ENCODE measurements at regions not wholly inside any gene's neighbourhood (a gene's known extent, or its start where the extent isn't known, plus 50 kb on each side); places are given as distances from the start of the nearest gene placed in this dataset.

DNA sequence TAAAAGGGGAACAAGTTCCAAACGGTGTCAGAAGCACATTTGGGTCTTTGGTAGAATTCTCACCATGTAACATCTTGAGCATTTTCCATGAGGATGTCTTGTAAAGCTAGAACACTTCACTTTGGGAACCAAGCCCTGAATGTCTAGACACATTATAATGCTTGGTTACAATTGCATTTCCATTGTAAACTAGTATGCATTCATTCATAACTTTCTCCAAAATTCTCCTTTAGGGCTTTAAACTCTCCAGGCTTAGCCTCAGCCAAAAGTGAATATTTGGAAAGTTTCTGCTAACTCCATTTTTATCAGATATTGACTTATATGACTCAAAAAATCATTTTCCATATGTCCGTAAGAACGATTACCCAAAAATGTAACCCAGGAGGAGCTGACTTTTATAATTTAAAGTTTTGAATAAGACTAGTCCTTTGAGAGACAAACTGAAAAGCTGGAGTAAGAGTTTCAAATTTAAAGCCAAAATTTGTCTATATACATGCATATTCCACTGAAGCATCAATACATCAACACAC lies 1170.4 kb downstream of the EFNB2 start:
- no peaks in the 10 kb centered on the region for H3K9me3 ChIP-seq (ENCODE audit: control insufficient read depth in 1 of 2, insufficient read depth in 1 of 2, low read depth in 1 of 2, low read length in 2 of 2)
- H3K4me3 ChIP-seq (replicated peaks in 1 of 2; ENCODE audit: low read depth in 1 of 2, low read length in 2 of 2): no peak overlapping the region
- no peak overlapping the region for H3K27ac ChIP-seq (ENCODE audit: low read depth, low read length)
- H3K4me1 ChIP-seq (ENCODE audit: control insufficient read depth in 1 of 2, insufficient read depth in 2 of 2, low read length in 2 of 2): no peaks in the 10 kb centered on the region
- no TSS peak for BruUV-seq (replicated peaks)
- H3K4me2 ChIP-seq (ENCODE audit: low read length): no peak overlapping the region
- H4K20me1 ChIP-seq (ENCODE audit: insufficient read depth): no peaks in the 10 kb centered on the region
- H3K36me3 ChIP-seq (ENCODE audit: control insufficient read depth in 1 of 2, insufficient read depth in 2 of 2, low read length in 2 of 2): no peaks in the 10 kb centered on the region
- H2AFZ ChIP-seq (ENCODE audit: low read depth, low read length, poor library complexity, severe bottlenecking): no peak overlapping the region
- intact Hi-C loops (cut with micrococcal nuclease): no loop called here
- ChIA-PET CTCF (interaction anchor here (1.5 kb wide), 1 partner anchor 46 kb away, joined by 3 read pairs; no protein-coding TSS in a partner anchor), RAD21 (ENCODE audit: low non-redundant PET in 1 of 2, low total read pairs in 2 of 2, uncharacterized antibody in 2 of 2, unreplicated experiment in 2 of 2) (no interaction called here), POLR2A (no interaction called here)
- ATAC-seq (no peak), DNase-seq (ENCODE audit: low read depth, low spot score) (no peak)
- TF ChIP-seq CBX3 (IDR thresholded peaks at IDR 0.05; ENCODE audit: low read depth) (no peak), RAD21 (IDR thresholded peaks at IDR 0.05; ENCODE audit: low read depth) (no peak), CEBPB (IDR thresholded peaks at IDR 0.05; ENCODE audit: low read depth) (no peak), SIN3A (IDR thresholded peaks at IDR 0.05; ENCODE audit: low read depth) (no peak), TCF7L2 (IDR thresholded peaks at IDR 0.05; ENCODE audit: borderline replicate concordance, extremely low read depth, insufficient read depth, insufficient read length) (no peak)
- TF ChIP-seq, protein P1, sequence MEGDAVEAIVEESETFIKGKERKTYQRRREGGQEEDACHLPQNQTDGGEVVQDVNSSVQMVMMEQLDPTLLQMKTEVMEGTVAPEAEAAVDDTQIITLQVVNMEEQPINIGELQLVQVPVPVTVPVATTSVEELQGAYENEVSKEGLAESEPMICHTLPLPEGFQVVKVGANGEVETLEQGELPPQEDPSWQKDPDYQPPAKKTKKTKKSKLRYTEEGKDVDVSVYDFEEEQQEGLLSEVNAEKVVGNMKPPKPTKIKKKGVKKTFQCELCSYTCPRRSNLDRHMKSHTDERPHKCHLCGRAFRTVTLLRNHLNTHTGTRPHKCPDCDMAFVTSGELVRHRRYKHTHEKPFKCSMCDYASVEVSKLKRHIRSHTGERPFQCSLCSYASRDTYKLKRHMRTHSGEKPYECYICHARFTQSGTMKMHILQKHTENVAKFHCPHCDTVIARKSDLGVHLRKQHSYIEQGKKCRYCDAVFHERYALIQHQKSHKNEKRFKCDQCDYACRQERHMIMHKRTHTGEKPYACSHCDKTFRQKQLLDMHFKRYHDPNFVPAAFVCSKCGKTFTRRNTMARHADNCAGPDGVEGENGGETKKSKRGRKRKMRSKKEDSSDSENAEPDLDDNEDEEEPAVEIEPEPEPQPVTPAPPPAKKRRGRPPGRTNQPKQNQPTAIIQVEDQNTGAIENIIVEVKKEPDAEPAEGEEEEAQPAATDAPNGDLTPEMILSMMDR (IDR thresholded peaks at IDR 0.05 in 2 of 3, conservative IDR thresholded peaks at IDR 0.05 in 1 of 3; ENCODE audit: borderline replicate concordance in 1 of 3, insufficient read depth in 1 of 3, low read depth in 2 of 3, low read length in 2 of 3): no peak
- H3K9ac ChIP-seq (ENCODE audit: low read length): no peak overlapping the region
- H3K9me2 ChIP-seq (ENCODE audit: insufficient read depth): no peaks in the 10 kb centered on the region
- H3K79me2 ChIP-seq (ENCODE audit: insufficient read depth, low read length): no peaks in the 10 kb centered on the region
- H3K27me3 ChIP-seq (ENCODE audit: insufficient read depth, low read length): no peaks in the 10 kb centered on the region

DNA sequence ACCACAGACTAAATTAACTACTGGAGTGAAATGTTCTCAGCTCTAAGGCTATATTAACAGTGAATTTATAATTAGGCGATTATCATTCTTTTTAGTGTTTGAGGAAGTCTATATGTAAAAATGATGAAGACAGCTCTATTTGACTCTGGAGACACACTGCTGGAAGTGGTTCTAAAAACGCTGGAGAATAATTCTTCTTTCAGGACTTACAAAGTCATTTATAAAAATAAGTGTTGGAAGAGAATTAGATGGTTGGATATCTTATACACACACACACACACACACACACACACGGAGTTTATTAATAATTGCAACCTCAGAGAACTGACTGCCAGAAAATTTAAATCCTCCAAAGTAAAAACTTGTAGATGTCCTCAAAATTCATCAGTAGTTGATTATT lies 1171.3 kb downstream of the EFNB2 start:
- Histone ChIP-seq H3K9me2 (ENCODE audit: insufficient read depth) (no peaks in the 10 kb centered on the region), H3K79me2 (ENCODE audit: insufficient read depth, low read length) (no peaks in the 10 kb centered on the region), H3K4me3 (replicated peaks in 1 of 2; ENCODE audit: low read depth in 1 of 2, low read length in 2 of 2) (no peak overlapping the region), H2AFZ (ENCODE audit: low read depth, low read length, poor library complexity, severe bottlenecking) (no peak overlapping the region), H3K9ac (ENCODE audit: low read length) (no peak overlapping the region), H3K27me3 (ENCODE audit: insufficient read depth, low read length) (no peaks in the 10 kb centered on the region), H3K4me2 (ENCODE audit: low read length) (no peak overlapping the region), H4K20me1 (ENCODE audit: insufficient read depth) (no peaks in the 10 kb centered on the region), H3K27ac (ENCODE audit: low read depth, low read length) (no peak overlapping the region), H3K9me3 (ENCODE audit: control insufficient read depth in 1 of 2, insufficient read depth in 1 of 2, low read depth in 1 of 2, low read length in 2 of 2) (no peaks in the 10 kb centered on the region), H3K36me3 (ENCODE audit: control insufficient read depth in 1 of 2, insufficient read depth in 2 of 2, low read length in 2 of 2) (no peaks in the 10 kb centered on the region), H3K4me1 (ENCODE audit: control insufficient read depth in 1 of 2, insufficient read depth in 2 of 2, low read length in 2 of 2) (no peaks in the 10 kb centered on the region)
- DNase-seq (ENCODE audit: low read depth, low spot score) (no peak), ATAC-seq (no peak)
- ChIA-PET POLR2A (interaction anchor here (0.7 kb wide), 1 partner anchor 29 kb away, joined by 3 read pairs; no protein-coding TSS in a partner anchor), CTCF (no interaction called here), RAD21 (ENCODE audit: low non-redundant PET in 1 of 2, low total read pairs in 2 of 2, uncharacterized antibody in 2 of 2, unreplicated experiment in 2 of 2) (no interaction called here)
- BruUV-seq (replicated peaks): no TSS peak
- intact Hi-C loops (cut with micrococcal nuclease): no loop called here
- TF ChIP-seq FOSL1 (IDR thresholded peaks at IDR 0.05; ENCODE audit: low read depth): no peak
- TF ChIP-seq, protein P1 (IDR thresholded peaks at IDR 0.05 in 2 of 3, conservative IDR thresholded peaks at IDR 0.05 in 1 of 3; ENCODE audit: borderline replicate concordance in 1 of 3, insufficient read depth in 1 of 3, low read depth in 2 of 3, low read length in 2 of 3): no peak
- TF ChIP-seq, protein P2, sequence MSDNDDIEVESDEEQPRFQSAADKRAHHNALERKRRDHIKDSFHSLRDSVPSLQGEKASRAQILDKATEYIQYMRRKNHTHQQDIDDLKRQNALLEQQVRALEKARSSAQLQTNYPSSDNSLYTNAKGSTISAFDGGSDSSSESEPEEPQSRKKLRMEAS (IDR thresholded peaks at IDR 0.05): no peak
- no peak for TF ChIP-seq RAD21 (IDR thresholded peaks at IDR 0.05; ENCODE audit: low read depth)
- no peak for TF ChIP-seq EZH2 (IDR thresholded peaks at IDR 0.05)
- TF ChIP-seq SP1 (IDR thresholded peaks at IDR 0.05; ENCODE audit: low read depth): no peak
- no peak for TF ChIP-seq SIN3A (IDR thresholded peaks at IDR 0.05; ENCODE audit: low read depth)
- no peak for TF ChIP-seq ZFX (IDR thresholded peaks at IDR 0.05)
- TF ChIP-seq CEBPB (IDR thresholded peaks at IDR 0.05; ENCODE audit: low read depth): no peak

All from HCT116 (cell line).